Lower leg skin (tissue), 3 donors: ENCODE measurements at regions not wholly inside any gene's neighbourhood (a gene's known extent, or its start where the extent isn't known, plus 50 kb on each side); places are given as distances from the start of the nearest gene placed in this dataset.

Source experiments
- CTCF ChIP-seq, 3 donors: fragments of 450-650 bp; IDR thresholded peaks; one replicate each; pipeline ENCODE4 v1.5.1; 2016; ENCODE audit warnings: antibody characterized with exemption in 3 of 3, mild to moderate bottlenecking in 3 of 3, moderate library complexity in 2 of 3
- POLR2A ChIP-seq, 2 donors: fragments of 450-650 bp; IDR thresholded peaks; one replicate each; pipeline ENCODE4 v1.6.1; 2016 to 2017; ENCODE audit warnings: antibody characterized with exemption in 2 of 2, mild to moderate bottlenecking in 1 of 2, moderate library complexity in 1 of 2

- TF ChIP-seq CTCF (IDR thresholded peaks at IDR 0.05) (no peak), POLR2A (IDR thresholded peaks at IDR 0.05) (no peak)
Measured at GRCh38 chr22:47564651-47565434, 802.4 kb downstream of the TBC1D22A start.
